A549 (cell line): ENCODE measurements at regions not wholly inside any gene's neighbourhood (a gene's known extent, or its start where the extent isn't known, plus 50 kb on each side); places are given as distances from the start of the nearest gene placed in this dataset.

Experiments
- ATAC-seq, 2 experiments: fragments of 200-7000 bp in 1 of 2; fragments of >200 bp in 1 of 2; cut with Nextera tagmentation in 1 of 2; cut with Tn5 transposase in 1 of 2; 3 replicates each; pipeline versions ENCODE4 v1.8.0 to v1.9.1; 2018 to 2020; ENCODE audit warnings: mild to moderate bottlenecking in 1 of 2, moderate library complexity in 1 of 2
- CTCF ChIA-PET: fragments of 300-600 bp; sonication (Branson Sonifier 250); formaldehyde crosslinking; extraction: SDS; loops from one replicate; lab custom pipeline; 2021; ENCODE audit warnings: antibody characterized with exemption, inconsistent platforms; lab: Yijun Ruan, JAX
- POLR2A ChIA-PET: fragments of 350-600 bp; formaldehyde crosslinking; extraction: SDS; loops from one replicate; lab custom pipeline; 2021; ENCODE audit warnings: antibody characterized with exemption, inconsistent platforms; lab: Yijun Ruan, JAX
- DNase-seq, 2 experiments: peaks; one replicate each; pipeline versions ENCODE4 v3.0.0 to v3.0.0-alpha.2; 2011 to 2016; ENCODE audit warnings: low read depth in 1 of 2, low spot score in 1 of 2
- FAIRE-seq: peaks from 2 replicates; lab custom pipeline; 2011; peaks lifted over from hg19 to GRCh38; lab: Jason Lieb, UNC
- H3K27ac ChIP-seq, 2 experiments: fragments of >200 bp; sonication (Bioruptor Twin); formaldehyde crosslinking; 3 replicates each; pipeline ENCODE4 v1.5.1; 2016 to 2017
- H3K4me1 ChIP-seq: fragments of >200 bp; sonication (Bioruptor Twin); formaldehyde crosslinking; 3 replicates; pipeline ENCODE4 v1.6.1; 2016
- H3K4me2 ChIP-seq: fragments of >200 bp; sonication (Bioruptor Twin); formaldehyde crosslinking; 3 replicates; pipeline ENCODE4 v1.6.1; 2016
- H3K4me3 ChIP-seq: fragments of >200 bp; sonication (Bioruptor Twin); formaldehyde crosslinking; 3 replicates; pipeline ENCODE4 v1.5.1; 2016
- H3K9me3 ChIP-seq: fragments of >200 bp; sonication (Bioruptor Twin); formaldehyde crosslinking; 3 replicates; pipeline ENCODE4 v1.6.1; 2016
- ATOH8 ChIP-seq: fragments of 250-450 bp; sonication (Bioruptor Pico); IDR thresholded peaks from 2 replicates; pipeline ENCODE4 v1.5.0; 2020; ENCODE audit warnings: low read depth, mild to moderate bottlenecking, moderate library complexity
- BHLHE40 ChIP-seq: IDR thresholded peaks from 2 replicates; pipeline ENCODE4 v1.6.1; 2012; ENCODE audit warnings: low read depth, low read length, inconsistent platforms
- CEBPB ChIP-seq, 2 experiments: fragments of >200 bp in 1 of 2; sonication (Bioruptor Twin) in 1 of 2; formaldehyde crosslinking in 1 of 2; IDR thresholded peaks; 2 replicates each; pipeline ENCODE4 v1.6.1; 2012 to 2016
- CHD2 ChIP-seq: fragments of 150-350 bp; IDR thresholded peaks from 2 replicates; pipeline ENCODE4 v1.6.1; 2014; ENCODE audit warnings: low read length; ENCODE audit not compliant: partially characterized antibody
- CTCF ChIP-seq: fragments of >200 bp; sonication (Bioruptor Twin); formaldehyde crosslinking; IDR thresholded peaks from 3 replicates; pipeline ENCODE4 v1.5.1; 2016
- E2F6 ChIP-seq: IDR thresholded peaks from 2 replicates; pipeline ENCODE4 v1.6.1; 2012; ENCODE audit warnings: low read depth, borderline replicate concordance
- ELK1 ChIP-seq: fragments of 150-350 bp; IDR thresholded peaks from 2 replicates; pipeline ENCODE4 v1.6.1; 2014; ENCODE audit warnings: low read depth, mild to moderate bottlenecking, low read length
- ESRRA ChIP-seq: fragments of 150-350 bp; IDR thresholded peaks from 2 replicates; pipeline ENCODE4 v1.6.1; 2014; ENCODE audit warnings: mild to moderate bottlenecking, low read length, borderline replicate concordance
- FOSB ChIP-seq: fragments of 250-450 bp; sonication (Bioruptor Pico); IDR thresholded peaks from 2 replicates; pipeline ENCODE4 v1.5.0; 2020; ENCODE audit warnings: mild to moderate bottlenecking, moderate library complexity
- FOSL2 ChIP-seq, 2 experiments: fragments of 450-650 bp in 1 of 2; fragments of >200 bp in 1 of 2; sonication (Bioruptor Twin) in 1 of 2; formaldehyde crosslinking; IDR thresholded peaks; 2 replicates each; pipeline versions ENCODE4 v1.5.0 to v1.6.1; 2016 to 2020; ENCODE audit warnings: mild to moderate bottlenecking in 1 of 2, moderate library complexity in 1 of 2
- FOXS1 ChIP-seq: fragments of 250-450 bp; sonication (Bioruptor Pico); IDR thresholded peaks from 2 replicates; pipeline ENCODE4 v1.5.0; 2020; ENCODE audit warnings: mild to moderate bottlenecking, moderate library complexity
- GATA3 ChIP-seq: IDR thresholded peaks from 2 replicates; pipeline ENCODE4 v1.6.1; 2012; ENCODE audit warnings: borderline replicate concordance
- HEYL ChIP-seq: fragments of 250-450 bp; sonication (Bioruptor Pico); IDR thresholded peaks from 2 replicates; pipeline ENCODE4 v1.8.0; 2021; ENCODE audit warnings: mild to moderate bottlenecking, moderate library complexity
- HOXB5 ChIP-seq: fragments of 250-450 bp; sonication (Bioruptor Pico); IDR thresholded peaks from 2 replicates; pipeline ENCODE4 v1.5.0; 2020; ENCODE audit warnings: mild to moderate bottlenecking, moderate library complexity
- JUN ChIP-seq, 2 experiments: fragments of >200 bp; sonication (Bioruptor Twin); formaldehyde crosslinking; IDR thresholded peaks; 2 replicates in 1 of 2; 3 replicates in 1 of 2; pipeline ENCODE4 v1.6.1; 2016 to 2017
- MAFK ChIP-seq: fragments of 450-650 bp; IDR thresholded peaks from 2 replicates; pipeline ENCODE4 v1.6.1; 2014; ENCODE audit not compliant: partially characterized antibody
- MYC ChIP-seq: IDR thresholded peaks from 2 replicates; pipeline ENCODE4 v1.6.1; 2012; ENCODE audit warnings: mild to moderate bottlenecking, inconsistent platforms, low read length, improper control_type of control experiment, borderline replicate concordance
- NFE2L2 ChIP-seq: fragments of 150-350 bp; conservative IDR thresholded peaks from 2 replicates; pipeline ENCODE4 v1.6.1; 2014; ENCODE audit warnings: low read length
- RAD21 ChIP-seq, 2 experiments: fragments of >200 bp in 1 of 2; sonication (Bioruptor Twin) in 1 of 2; formaldehyde crosslinking in 1 of 2; IDR thresholded peaks in 1 of 2; conservative IDR thresholded peaks in 1 of 2; 2 replicates in 1 of 2; 3 replicates in 1 of 2; pipeline ENCODE4 v1.6.1; 2012 to 2018; ENCODE audit warnings: inconsistent platforms in 1 of 2
- RCOR1 ChIP-seq: fragments of 150-350 bp; IDR thresholded peaks from 2 replicates; pipeline ENCODE4 v1.6.1; 2014; ENCODE audit warnings: antibody characterized with exemption, low read length, low read depth
- REST ChIP-seq: fragments of 200-600 bp; sonication (generic); IDR thresholded peaks from 2 replicates; pipeline ENCODE4 v1.6.1; 2016; ENCODE audit warnings: antibody characterized with exemption, mild to moderate bottlenecking, moderate library complexity
- RFX5 ChIP-seq: fragments of 450-650 bp; IDR thresholded peaks from 2 replicates; pipeline ENCODE4 v1.7.1; 2014; ENCODE audit warnings: antibody characterized with exemption, mild to moderate bottlenecking, moderate library complexity
- SMC3 ChIP-seq: fragments of >200 bp; sonication (Bioruptor Twin); formaldehyde crosslinking; IDR thresholded peaks from 3 replicates; pipeline ENCODE4 v1.6.1; 2018; ENCODE audit warnings: inconsistent platforms
- TP53 ChIP-seq: fragments of 250-450 bp; sonication (Bioruptor Pico); IDR thresholded peaks from 2 replicates; pipeline ENCODE4 v1.5.0; 2021; ENCODE audit warnings: mild to moderate bottlenecking, moderate library complexity
- ZC3H11A ChIP-seq: fragments of 450-650 bp; IDR thresholded peaks from 2 replicates; pipeline ENCODE4 v1.6.1; 2014; ENCODE audit warnings: antibody characterized with exemption, mild to moderate bottlenecking
- ZNF302 ChIP-seq: fragments of 250-450 bp; sonication (Bioruptor Pico); IDR thresholded peaks from 2 replicates; pipeline ENCODE4 v1.9.0; 2021; ENCODE audit warnings: inconsistent platforms, mild to moderate bottlenecking, moderate library complexity
- WGBS: methylation state at CpG from one replicate; pipeline ENCODE4 v1.1.6; 2017; ENCODE audit errors: missing lambda C conversion rate; 5-methylcytosine and 5-hydroxymethylcytosine counted together

GRCh38 chr21:16363100-16363499 is 633.3 kb downstream of the USP25 start:
- H3K4me1 ChIP-seq = no peaks in the 10 kb centered on the region
- TF ChIP-seq FOXS1 (CRISPR knock-in tag) (no peak), ESRRA (no peak), RFX5 (no peak), FOSL2 (IDR thresholded peaks at IDR 0.05) (no peak), FOSL2 (CRISPR knock-in tag; IDR thresholded peaks at IDR 0.05) (no peak), ZNF302 (CRISPR knock-in tag) (no peak), MYC (no peak), FOSB (no peak), NFE2L2 (no peak), CEBPB (IDR thresholded peaks at IDR 0.05) (no peak), JUN (IDR thresholded peaks at IDR 0.05) (no peak), RCOR1 (no peak), ELK1 (no peak), HEYL (CRISPR knock-in tag) (no peak), E2F6 (no peak)
- DNase-seq = no peak
- H3K4me3 ChIP-seq = no peak overlapping the region
- no peak overlapping the region for H3K27ac ChIP-seq
- FAIRE-seq = no peak
- ChIA-PET POLR2A (no interaction called here), CTCF (interaction anchor here (1.1 kb wide), 1 partner anchor 280 kb away, joined by 3 read pairs; no protein-coding TSS in a partner anchor)
- no peaks in the 10 kb centered on the region for H3K9me3 ChIP-seq
- WGBS = 83% methylated on average over 2 of the region's 2 CpGs
- ATAC-seq = no peak
- H3K4me2 ChIP-seq = no peak overlapping the region

- ATAC-seq = no peak
- DNase-seq = no peak
- no peak for FAIRE-seq
- no peak for TF ChIP-seq GATA3
- TF ChIP-seq JUN (IDR thresholded peaks at IDR 0.05) = no peak
- no peak for TF ChIP-seq TP53 (CRISPR knock-in tag)
- no peak for TF ChIP-seq ZC3H11A
- no peak for TF ChIP-seq MAFK
- TF ChIP-seq CTCF = no peak
- TF ChIP-seq HOXB5 = no peak
- no peak for TF ChIP-seq ATOH8
- no peak for TF ChIP-seq BHLHE40
- TF ChIP-seq CHD2 = no peak
- TF ChIP-seq RAD21 (conservative IDR thresholded peaks at IDR 0.05 in 1 of 2, IDR thresholded peaks at IDR 0.05 in 1 of 2) = no peak
- no peak for TF ChIP-seq REST
- no peak for TF ChIP-seq SMC3
- Histone ChIP-seq H3K4me2 (no peak overlapping the region), H3K9me3 (no peaks in the 10 kb centered on the region), H3K27ac (no peak overlapping the region), H3K4me1 (no peaks in the 10 kb centered on the region), H3K4me3 (no peak overlapping the region)
- ChIA-PET POLR2A (no interaction called here), CTCF (interaction anchor here (1.1 kb wide), 1 partner anchor 281 kb away, joined by 3 read pairs; no protein-coding TSS in a partner anchor)
- 85% methylated on average over 3 of the region's 3 CpGs for WGBS
These were observed 633.7 kb downstream of the USP25 start for GRCh38 chr21:16363518-16363917.
